Cardiac muscle cell (in vitro differentiated cells and primary cell): ENCODE measurements at regions not wholly inside any gene's neighbourhood (a gene's known extent, or its start where the extent isn't known, plus 50 kb on each side); places are given as distances from the start of the nearest gene placed in this dataset.
A peak's percentile ranks its signal among the peaks of the same experiment; 100 is the strongest.

Experiments
- DNase-seq, 2 donors: peaks; one replicate each; pipeline versions ENCODE4 v3.0.0 to v3.0.0-alpha.2; 2010 to 2017; ENCODE audit warnings: low read depth in 1 of 2, low spot score in 1 of 2
- H3K27ac ChIP-seq: fragments of 200-600 bp; sonication (generic); 2 replicates; pipeline ENCODE4 v1.5.1; 2016
- H3K27me3 ChIP-seq: fragments of 200-600 bp; sonication (generic); 2 replicates; pipeline ENCODE4 v1.6.0; 2016; ENCODE audit warnings: control low read depth
- H3K36me3 ChIP-seq: fragments of 200-600 bp; sonication (generic); 2 replicates; pipeline ENCODE4 v1.5.1; 2016; ENCODE audit warnings: control low read depth
- H3K4me1 ChIP-seq: fragments of 200-600 bp; sonication (generic); 2 replicates; pipeline ENCODE4 v1.8.1; 2017; ENCODE audit warnings: low read depth, mild to moderate bottlenecking, mixed run types
- H3K4me3 ChIP-seq: fragments of 200-600 bp; sonication (generic); 2 replicates; pipeline ENCODE4 v1.5.1; 2016; ENCODE audit warnings: mild to moderate bottlenecking
- H3K9me3 ChIP-seq: fragments of 200-600 bp; sonication (generic); 2 replicates; pipeline ENCODE4 v1.5.1; 2017; ENCODE audit warnings: low read depth, mild to moderate bottlenecking, control low read depth
- CTCF ChIP-seq: IDR thresholded peaks from 2 replicates; pipeline ENCODE4 v1.5.1; 2012; ENCODE audit warnings: low read depth, mild to moderate bottlenecking, low read length

- Histone ChIP-seq H3K36me3 (no peaks in the 10 kb centered on the region), H3K9me3 (no peaks in the 10 kb centered on the region), H3K27ac (no peak overlapping the region), H3K27me3 (no peaks in the 10 kb centered on the region), H3K4me3 (no peak overlapping the region), H3K4me1 (no peaks in the 10 kb centered on the region)
- DNase-seq: peak in 1 of 2 donors; percentile 26
- no peak for TF ChIP-seq CTCF
These were observed 77.1 kb upstream of the CDYL start for GRCh38 chr6:4698901-4699659.

DNA sequence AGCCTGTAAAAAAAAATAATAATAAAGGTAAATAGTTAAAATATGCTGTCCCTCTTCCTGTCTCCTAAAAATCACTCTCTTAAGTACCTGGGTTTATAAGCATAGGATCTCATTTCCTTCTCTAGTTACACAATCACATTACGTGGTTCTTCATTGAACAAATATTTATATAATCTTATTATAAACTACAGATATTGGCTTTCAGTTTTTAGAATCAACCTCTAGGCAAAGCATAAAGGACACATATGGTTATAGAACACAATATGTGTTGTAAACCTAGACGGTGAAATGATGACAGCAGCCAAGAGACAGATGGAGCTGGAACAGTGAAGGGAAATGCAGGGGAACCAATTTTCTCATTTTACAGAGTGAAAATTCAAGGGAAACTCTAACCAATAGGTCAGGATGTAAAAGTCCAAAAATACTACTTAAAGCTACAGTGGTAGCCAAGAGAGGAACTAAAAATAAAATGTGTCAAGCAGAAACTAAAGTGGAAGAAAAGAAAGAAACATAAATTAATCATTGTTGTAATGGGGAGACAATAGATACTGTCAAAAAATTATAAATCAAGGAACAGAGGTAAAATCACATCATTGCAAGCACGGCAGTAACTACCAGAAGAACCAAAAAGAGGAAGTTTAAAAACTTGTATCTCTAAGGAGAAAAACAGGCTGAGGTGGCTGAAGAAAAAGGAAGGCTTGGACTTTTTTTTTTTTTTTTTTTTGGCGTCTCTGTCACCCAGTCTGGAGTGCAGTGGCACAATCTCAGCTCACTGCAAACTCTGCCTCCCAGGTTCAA, 82.8 kb upstream of the CDYL start:
- Histone ChIP-seq H3K9me3 (no peaks in the 10 kb centered on the region), H3K36me3 (no peaks in the 10 kb centered on the region), H3K4me3 (no peak overlapping the region), H3K27ac (no peak overlapping the region), H3K27me3 (no peaks in the 10 kb centered on the region), H3K4me1 (no peaks in the 10 kb centered on the region)
- no peak for DNase-seq
- no peak for TF ChIP-seq CTCF

GRCh38 chr6:4692664-4693063, 83.5 kb upstream of the CDYL start:
- H3K9me3 ChIP-seq: no peaks in the 10 kb centered on the region
- H3K4me3 ChIP-seq: no peak overlapping the region
- no peak for DNase-seq
- H3K27me3 ChIP-seq: no peaks in the 10 kb centered on the region
- no peaks in the 10 kb centered on the region for H3K36me3 ChIP-seq
- no peak overlapping the region for H3K27ac ChIP-seq
- no peaks in the 10 kb centered on the region for H3K4me1 ChIP-seq
- no peak for TF ChIP-seq CTCF

DNA sequence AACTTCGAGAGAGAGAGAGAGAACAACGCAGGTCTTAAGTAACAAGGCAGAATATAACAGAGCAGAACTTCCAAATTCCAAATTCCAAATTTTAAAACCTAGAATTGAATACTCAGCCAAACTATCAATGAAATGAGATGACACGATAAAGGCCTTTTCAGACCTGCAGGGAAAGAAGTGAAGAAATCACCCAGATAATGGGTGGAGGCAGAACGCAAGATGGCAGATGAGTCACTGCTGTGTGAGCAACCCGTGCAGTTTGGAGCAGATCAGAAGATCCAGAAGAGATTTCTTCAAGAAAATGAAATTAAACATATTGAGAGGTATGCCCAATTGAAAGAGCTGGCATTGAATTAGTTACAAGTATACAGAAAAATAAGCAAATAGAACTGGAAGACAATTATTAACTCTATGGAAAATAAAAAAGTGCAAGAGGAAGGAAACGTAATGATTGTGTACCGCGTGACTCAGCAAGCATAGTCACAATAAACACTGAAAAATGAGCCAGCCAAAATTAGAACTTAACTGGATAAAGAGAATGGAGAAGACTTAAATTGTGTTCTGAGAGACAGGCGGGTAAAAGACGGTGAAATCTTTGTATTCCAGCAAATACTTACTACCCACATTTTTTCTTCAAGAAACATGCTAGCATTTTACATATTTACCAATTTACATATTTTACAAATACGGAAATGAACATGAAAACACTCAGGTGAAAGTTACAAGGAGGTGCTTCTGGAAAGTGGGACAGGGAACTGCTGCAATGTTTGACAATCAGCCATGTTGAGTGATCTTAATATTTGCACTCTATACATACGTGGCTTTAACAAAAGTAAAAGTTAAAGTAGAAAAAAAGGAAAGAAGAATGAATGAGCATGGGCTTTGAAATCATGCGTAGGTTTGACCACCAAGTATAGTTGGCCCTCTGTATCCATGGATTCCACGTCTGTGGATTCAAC, 87.9 kb upstream of the CDYL start:
- Histone ChIP-seq H3K27ac (no peak overlapping the region), H3K4me3 (no peak overlapping the region)

More for the DNA sequence above, 87.9 kb upstream of the CDYL start:
- H3K4me1 ChIP-seq: no peaks in the 10 kb centered on the region
- no peaks in the 10 kb centered on the region for H3K36me3 ChIP-seq
- no peaks in the 10 kb centered on the region for H3K27me3 ChIP-seq
- TF ChIP-seq CTCF: no peak
- peak in 1 of 2 donors; percentile 75 for DNase-seq
- no peaks in the 10 kb centered on the region for H3K9me3 ChIP-seq
